CD4-positive, alpha-beta memory T cell (primary cell): ENCODE measurements at regions not wholly inside any gene's neighbourhood (a gene's known extent, or its start where the extent isn't known, plus 50 kb on each side); places are given as distances from the start of the nearest gene placed in this dataset.

Experiments
- CTCF ChIA-PET: fragments of 350-600 bp; sonication (Branson Sonifier 250); formaldehyde crosslinking; loops from one replicate; lab custom pipeline; 2021; ENCODE audit warnings: inconsistent platforms; ENCODE audit not compliant: partially characterized antibody; lab: Charles Lee
- POLR2A ChIA-PET: fragments of 350-600 bp; sonication (Branson Sonifier 250); formaldehyde crosslinking; loops from one replicate; lab custom pipeline; 2021; ENCODE audit not compliant: partially characterized antibody; lab: Charles Lee
- DNase-seq, 5 donors: peaks; one replicate each; pipeline versions ENCODE4 v3.0.0 to v3.0.0-alpha.2; 2020 to 2022; ENCODE audit warnings: mixed read lengths in 1 of 5
- H3K27ac ChIP-seq: one replicate; pipeline ENCODE4 v1.7.0; 2013; ENCODE audit warnings: low read depth, low read length
- H3K27me3 ChIP-seq: 2 replicates; pipeline ENCODE4 v1.7.0; 2013; ENCODE audit warnings: mild to moderate bottlenecking, low read length, moderate library complexity; ENCODE audit not compliant: insufficient read depth
- H3K36me3 ChIP-seq: 2 replicates; pipeline ENCODE4 v1.7.0; 2013; ENCODE audit warnings: mild to moderate bottlenecking, low read length, moderate library complexity; ENCODE audit not compliant: insufficient read depth
- H3K4me1 ChIP-seq: 2 replicates; pipeline ENCODE4 v1.7.0; 2013; ENCODE audit warnings: mild to moderate bottlenecking, low read length, moderate library complexity; ENCODE audit not compliant: insufficient read depth
- H3K4me3 ChIP-seq, 2 donors: one replicate each; pipeline ENCODE4 v1.7.0; 2013; ENCODE audit warnings: low read length in 2 of 2, mild to moderate bottlenecking in 1 of 2
- H3K9me3 ChIP-seq, 2 donors: one replicate each; pipeline ENCODE4 v1.7.0; 2013; ENCODE audit warnings: low read length in 2 of 2, control low read depth in 1 of 2; ENCODE audit not compliant: control insufficient read depth in 1 of 2
- H3K27ac Mint-ChIP-seq, 7 donors: one replicate each; pipeline ENCODE4 v1.8.0; 2020 to 2021; ENCODE audit warnings: mixed read lengths in 7 of 7, mild to moderate bottlenecking in 6 of 7, inconsistent platforms in 3 of 7, moderate library complexity in 3 of 7
- H3K27me3 Mint-ChIP-seq, 2 donors: one replicate each; pipeline ENCODE4 v1.8.0; 2020 to 2021; ENCODE audit warnings: mixed read lengths in 2 of 2
- H3K36me3 Mint-ChIP-seq, 2 donors: one replicate each; pipeline ENCODE4 v1.8.0; 2020 to 2021; ENCODE audit warnings: mixed read lengths in 2 of 2, inconsistent platforms in 1 of 2, mild to moderate bottlenecking in 1 of 2
- H3K4me1 Mint-ChIP-seq, 4 donors: one replicate each; pipeline ENCODE4 v1.8.0; 2020 to 2021; ENCODE audit warnings: mixed read lengths in 4 of 4, mild to moderate bottlenecking in 1 of 4
- H3K4me3 Mint-ChIP-seq, 8 donors: one replicate each; pipeline ENCODE4 v1.8.0; 2020 to 2021; ENCODE audit warnings: mixed read lengths in 8 of 8, mild to moderate bottlenecking in 7 of 8, moderate library complexity in 6 of 8, inconsistent platforms in 3 of 8
- H3K9me3 Mint-ChIP-seq, 8 donors: one replicate each; pipeline ENCODE4 v1.8.0; 2020 to 2021; ENCODE audit warnings: mixed read lengths in 8 of 8, mild to moderate bottlenecking in 5 of 8, inconsistent platforms in 3 of 8, moderate library complexity in 1 of 8
- intact Hi-C: fragments of 100-400 bp; cut with micrococcal nuclease; formaldehyde crosslinking; loops from one replicate; pipeline ENCODE4 v1.15.1; 2023

DNA sequence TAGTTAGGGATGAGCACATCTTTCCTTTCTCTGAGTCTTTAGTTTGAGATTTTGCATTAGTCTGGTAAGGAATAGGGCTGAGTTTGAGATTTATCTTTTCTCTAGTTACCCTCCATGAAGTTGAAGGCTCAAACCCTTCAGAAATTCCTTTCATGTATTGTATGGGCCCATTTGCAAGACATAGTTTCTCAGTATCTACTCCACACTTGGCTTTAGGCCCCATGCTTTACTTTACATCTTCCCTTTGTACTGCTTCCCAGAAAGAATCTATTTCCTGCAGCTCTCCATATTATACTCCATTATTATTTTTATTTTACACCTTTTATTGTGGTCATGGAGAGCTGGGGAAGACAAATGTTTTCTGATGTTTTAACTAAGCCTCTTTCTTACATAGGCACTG, 1038.2 kb downstream of the TECRL start:
- Histone ChIP-seq H3K36me3 (no peaks in the 10 kb centered on the region), H3K4me3 (no peak overlapping the region), H3K4me1 (no peaks in the 10 kb centered on the region), H3K27me3 (no peaks in the 10 kb centered on the region), H3K27ac (no peak overlapping the region), H3K9me3 (peaks cover 0 to under 1% of the 10 kb centered on the region in 2 donors)
- Mint-ChIP-seq H3K4me3 (no peak overlapping the region), H3K27ac (no peak overlapping the region), H3K36me3 (no peaks in the 10 kb centered on the region), H3K9me3 (peaks cover 0 to 12% (median 5%) of the 10 kb centered on the region in 8 donors), H3K27me3 (no peaks in the 10 kb centered on the region), H3K4me1 (no peaks in the 10 kb centered on the region)
- ChIA-PET CTCF (no interaction called here), POLR2A (no interaction called here)
- intact Hi-C loops, result no loop called here
- no peak for DNase-seq

DNA sequence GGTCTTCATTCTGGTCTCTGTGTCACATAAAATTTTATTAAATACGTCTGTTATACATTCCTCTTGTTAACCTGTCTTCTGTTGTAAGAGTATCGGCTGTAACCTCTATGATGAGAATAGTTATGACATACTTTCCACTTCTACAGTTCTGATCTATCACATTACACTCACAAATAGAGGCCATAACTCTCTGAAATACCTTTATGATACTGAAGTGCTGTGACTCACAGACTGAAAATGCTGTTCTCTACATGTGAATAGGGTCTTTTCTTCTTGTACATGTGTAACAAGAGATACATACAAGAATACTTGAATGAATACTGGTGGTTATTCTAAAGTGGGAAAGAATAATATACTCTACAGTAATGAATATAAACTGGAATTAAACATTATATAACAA, 1047.6 kb downstream of the TECRL start:
- Mint-ChIP-seq H3K36me3 (no peaks in the 10 kb centered on the region), H3K4me3 (no peak overlapping the region), H3K27ac (no peak overlapping the region), H3K9me3 (peaks cover 0 to 16% (median 6%) of the 10 kb centered on the region in 8 donors), H3K27me3 (no peaks in the 10 kb centered on the region), H3K4me1 (no peaks in the 10 kb centered on the region)
- intact Hi-C loops, result no loop called here
- no peak for DNase-seq
- no peaks in the 10 kb centered on the region for H3K27me3 ChIP-seq
- CTCF ChIA-PET, result no interaction called here
- no peak overlapping the region for H3K27ac ChIP-seq
- no peaks in the 10 kb centered on the region for H3K36me3 ChIP-seq
- POLR2A ChIA-PET, result no interaction called here
- H3K4me3 ChIP-seq, result no peak overlapping the region
- H3K4me1 ChIP-seq, result no peaks in the 10 kb centered on the region
- H3K9me3 ChIP-seq, result peaks cover 0 to 4% of the 10 kb centered on the region in 2 donors

DNA sequence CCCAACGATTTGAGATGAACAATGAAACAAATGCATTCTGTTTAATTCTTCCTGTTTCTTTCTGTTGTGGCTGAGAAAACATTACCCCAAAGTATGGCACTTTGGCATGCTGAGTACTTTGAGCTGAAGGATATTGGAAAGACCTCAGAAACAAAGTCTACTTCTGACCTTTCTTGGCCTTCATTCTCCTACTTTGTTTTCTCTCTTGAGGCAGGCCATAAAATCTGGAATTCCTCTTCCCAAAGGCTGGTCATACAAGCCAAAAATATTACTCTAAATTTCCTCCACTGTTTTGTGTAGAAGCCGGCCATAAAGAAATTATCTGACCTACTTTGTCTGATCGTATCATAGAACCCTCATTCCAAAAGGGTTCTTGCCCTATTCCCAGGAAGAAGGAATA, 1048.2 kb downstream of the TECRL start:
- Histone ChIP-seq H3K27ac (no peak overlapping the region), H3K4me1 (no peaks in the 10 kb centered on the region), H3K36me3 (no peaks in the 10 kb centered on the region), H3K27me3 (no peaks in the 10 kb centered on the region), H3K4me3 (no peak overlapping the region), H3K9me3 (peaks cover 0 to 4% of the 10 kb centered on the region in 2 donors)
- H3K9me3 Mint-ChIP-seq, result peaks cover 0 to 16% (median 5%) of the 10 kb centered on the region in 8 donors
- DNase-seq, result no peak
- H3K36me3 Mint-ChIP-seq, result no peaks in the 10 kb centered on the region
- H3K4me3 Mint-ChIP-seq, result no peak overlapping the region
- intact Hi-C loops, result no loop called here
- no peak overlapping the region for H3K27ac Mint-ChIP-seq
- no peaks in the 10 kb centered on the region for H3K4me1 Mint-ChIP-seq
- H3K27me3 Mint-ChIP-seq, result no peaks in the 10 kb centered on the region
- ChIA-PET POLR2A (no interaction called here), CTCF (no interaction called here)

DNA sequence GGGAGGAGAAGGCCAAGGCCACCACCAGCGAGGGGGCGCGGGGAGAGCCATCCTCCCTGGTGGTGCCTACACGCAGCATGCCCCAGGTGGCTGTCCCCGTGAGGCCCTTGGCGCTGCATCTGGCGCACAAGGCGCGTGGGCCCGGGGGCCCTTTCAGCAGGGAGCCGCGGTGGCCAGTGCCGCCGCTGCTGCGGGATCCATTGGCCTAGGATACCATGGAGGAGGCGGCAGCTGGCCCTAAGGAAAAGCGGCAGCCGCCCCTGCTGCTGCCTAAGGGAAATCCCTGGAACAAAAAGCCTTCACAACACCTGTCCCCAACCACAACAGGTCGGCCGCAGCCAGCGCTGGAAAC, 1059.6 kb downstream of the TECRL start:
- Mint-ChIP-seq H3K9me3 (peaks cover 5 to 42% (median 21%) of the 10 kb centered on the region in 8 donors), H3K4me1 (no peaks in the 10 kb centered on the region), H3K27me3 (no peaks in the 10 kb centered on the region), H3K36me3 (no peaks in the 10 kb centered on the region), H3K4me3 (no peak overlapping the region), H3K27ac (no peak overlapping the region)
- POLR2A ChIA-PET, result no interaction called here
- intact Hi-C loops, result no loop called here
- Histone ChIP-seq H3K27ac (no peak overlapping the region), H3K4me1 (no peaks in the 10 kb centered on the region), H3K27me3 (no peaks in the 10 kb centered on the region), H3K4me3 (no peak overlapping the region), H3K36me3 (no peaks in the 10 kb centered on the region), H3K9me3 (no peaks in the 10 kb centered on the region)
- CTCF ChIA-PET, result no interaction called here
- DNase-seq, result no peak

DNA sequence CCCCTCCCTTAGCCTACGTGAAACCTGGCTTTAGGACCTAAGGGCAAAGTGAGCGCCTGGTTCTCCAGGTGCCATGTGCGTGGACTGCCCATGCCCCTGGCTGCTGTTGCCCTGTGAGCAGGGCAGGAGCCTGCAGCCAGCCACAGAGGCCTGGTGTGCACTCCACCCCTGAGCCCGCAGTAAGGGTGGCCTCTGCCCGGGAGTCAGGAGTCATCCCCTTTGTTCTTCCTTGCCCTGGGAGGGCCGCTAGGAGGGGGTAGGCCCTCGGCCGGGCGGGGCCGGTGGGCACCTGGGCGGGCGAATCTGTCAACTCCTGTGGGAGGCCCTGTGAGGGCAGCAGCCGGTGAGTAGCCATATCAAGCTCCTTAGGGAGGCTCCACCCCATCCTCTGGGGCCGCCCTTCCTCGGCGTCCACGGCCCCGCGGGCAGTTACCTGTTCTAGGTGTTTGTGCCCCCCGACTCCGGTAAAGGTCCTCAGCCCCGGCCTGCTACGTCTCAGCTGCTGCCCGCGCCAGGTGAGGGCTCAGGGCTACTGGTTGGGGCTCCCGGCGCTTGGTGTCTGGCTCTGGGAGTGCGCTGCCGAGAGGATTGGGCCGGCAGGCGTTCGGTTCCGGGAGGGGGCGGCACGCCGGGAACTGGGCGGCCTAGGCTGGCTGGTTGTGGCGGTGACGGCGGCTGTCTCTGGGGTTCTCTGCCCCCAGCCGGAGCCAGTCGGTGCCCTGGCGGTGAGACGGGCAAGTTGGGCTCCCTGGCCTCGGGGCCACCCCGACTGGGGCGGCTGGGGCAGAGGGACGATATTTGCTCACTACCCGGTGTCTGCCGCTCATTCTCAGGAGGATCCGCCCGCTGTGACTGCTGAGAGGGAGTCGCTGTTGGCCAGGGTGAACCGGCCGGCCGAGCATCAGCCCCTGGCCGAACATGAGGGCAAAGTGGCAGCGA, 1060.2 kb downstream of the TECRL start:
- DNase-seq, result no peak
- no peak overlapping the region for H3K27ac ChIP-seq
- no peaks in the 10 kb centered on the region for H3K36me3 Mint-ChIP-seq
- intact Hi-C loops, result no loop called here
- ChIA-PET POLR2A (no interaction called here), CTCF (no interaction called here)
- H3K4me3 ChIP-seq, result no peak overlapping the region
- H3K27ac Mint-ChIP-seq, result no peak overlapping the region
- no peak overlapping the region for H3K4me3 Mint-ChIP-seq
- no peaks in the 10 kb centered on the region for H3K4me1 Mint-ChIP-seq
- no peaks in the 10 kb centered on the region for H3K27me3 Mint-ChIP-seq
- H3K9me3 Mint-ChIP-seq, result peaks cover 5 to 46% (median 20%) of the 10 kb centered on the region in 8 donors
- H3K27me3 ChIP-seq, result no peaks in the 10 kb centered on the region
- no peaks in the 10 kb centered on the region for H3K36me3 ChIP-seq
- no peaks in the 10 kb centered on the region for H3K4me1 ChIP-seq
- H3K9me3 ChIP-seq, result no peaks in the 10 kb centered on the region

DNA sequence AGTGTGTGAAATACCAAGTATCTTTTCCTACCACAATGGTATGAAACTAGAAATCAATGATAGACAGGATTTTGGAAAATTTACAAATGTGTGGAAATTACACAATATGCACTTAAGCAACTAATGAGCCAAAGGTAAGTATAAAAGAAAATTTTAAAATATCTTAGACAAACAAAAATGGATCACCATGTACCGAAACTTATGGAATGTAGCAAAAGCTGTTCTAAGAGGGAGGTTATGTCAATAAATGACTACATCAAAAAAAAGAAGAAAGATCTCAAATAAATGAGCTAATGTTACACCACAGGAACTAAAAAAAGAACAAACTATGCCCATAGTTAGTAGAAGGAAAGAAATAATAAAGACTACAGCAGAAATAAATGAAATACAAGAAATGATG, 1084.1 kb downstream of the TECRL start:
- intact Hi-C loops, result no loop called here
- Histone ChIP-seq H3K27ac (no peak overlapping the region), H3K4me1 (no peaks in the 10 kb centered on the region), H3K4me3 (no peak overlapping the region), H3K36me3 (no peaks in the 10 kb centered on the region), H3K9me3 (peaks cover 0 to 3% of the 10 kb centered on the region in 2 donors), H3K27me3 (no peaks in the 10 kb centered on the region)
- H3K4me1 Mint-ChIP-seq, result no peaks in the 10 kb centered on the region
- no peak for DNase-seq
- no peaks in the 10 kb centered on the region for H3K36me3 Mint-ChIP-seq
- ChIA-PET CTCF (no interaction called here), POLR2A (no interaction called here)
- H3K27ac Mint-ChIP-seq, result no peak overlapping the region
- H3K9me3 Mint-ChIP-seq, result peaks cover 0 to 24% (median 7%) of the 10 kb centered on the region in 8 donors
- no peaks in the 10 kb centered on the region for H3K27me3 Mint-ChIP-seq
- H3K4me3 Mint-ChIP-seq, result no peak overlapping the region

DNA sequence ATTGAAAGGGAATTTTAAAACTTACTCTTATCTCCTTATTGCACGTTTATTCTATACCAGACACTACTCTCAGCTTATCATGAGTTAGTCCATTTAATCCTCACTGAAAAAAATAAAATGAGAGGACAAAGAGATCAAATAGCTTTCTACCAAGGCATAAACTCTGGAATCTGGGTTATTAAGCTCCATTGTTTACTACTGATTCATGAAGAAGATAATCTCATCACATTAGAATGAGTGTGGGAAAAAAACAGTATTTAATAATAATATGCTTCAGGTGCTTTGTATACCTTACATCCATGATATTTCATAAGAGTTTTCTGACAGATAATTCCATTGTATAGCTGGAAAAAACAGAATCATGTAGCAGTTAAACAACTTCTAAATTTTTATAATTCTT, 1092.6 kb downstream of the TECRL start:
- ChIA-PET POLR2A (no interaction called here), CTCF (no interaction called here)
- Histone ChIP-seq H3K27me3 (no peaks in the 10 kb centered on the region), H3K9me3 (no peaks in the 10 kb centered on the region), H3K36me3 (no peaks in the 10 kb centered on the region), H3K4me3 (no peak overlapping the region), H3K27ac (no peak overlapping the region), H3K4me1 (no peaks in the 10 kb centered on the region)
- no peaks in the 10 kb centered on the region for H3K36me3 Mint-ChIP-seq
- DNase-seq, result no peak
- intact Hi-C loops, result no loop called here
- no peak overlapping the region for H3K27ac Mint-ChIP-seq
- H3K9me3 Mint-ChIP-seq, result peaks cover 0 to 10% (median 4%) of the 10 kb centered on the region in 8 donors
- no peaks in the 10 kb centered on the region for H3K27me3 Mint-ChIP-seq
- no peak overlapping the region for H3K4me3 Mint-ChIP-seq
- H3K4me1 Mint-ChIP-seq, result no peaks in the 10 kb centered on the region
